ENCODE measurements at regions not wholly inside any gene's neighbourhood (a gene's known extent, or its start where the extent isn't known, plus 50 kb on each side); places are given as distances from the start of the nearest gene placed in this dataset.

GRCh38 chr19:30283556-30283955, 88.6 kb upstream of the ZNF536 start:
- H3K27ac ChIP-seq = no peak overlapping the region
- no peaks in the 10 kb centered on the region for H3K36me3 ChIP-seq
- no peak overlapping the region for H3K4me3 ChIP-seq
- no peaks in the 10 kb centered on the region for H3K4me1 ChIP-seq
- TF ChIP-seq EP300 (IDR thresholded peaks at IDR 0.05) = no peak
- TF ChIP-seq POLR2A (IDR thresholded peaks at IDR 0.05) = no peak
- no peak for TF ChIP-seq CTCF (IDR thresholded peaks at IDR 0.05)
- no peak for TF ChIP-seq POLR2AphosphoS5 (IDR thresholded peaks at IDR 0.05)
- no peak for DNase-seq (ENCODE audit: low spot score in 2 of 2)
- no peaks in the 10 kb centered on the region for H3K9me3 ChIP-seq
- peaks cover 31% of the 10 kb centered on the region for H3K27me3 ChIP-seq
- 60% methylated on average over 2 of the region's 2 CpGs for WGBS

GRCh38 chr19:30284209-30284608, 88.0 kb upstream of the ZNF536 start:
- H3K27ac ChIP-seq = no peak overlapping the region
- whole genome bisulfite sequencing = 93% methylated on average over 2 of the region's 6 CpGs
- H3K36me3 ChIP-seq = no peaks in the 10 kb centered on the region
- H3K4me3 ChIP-seq = no peak overlapping the region
- H3K9me3 ChIP-seq = no peaks in the 10 kb centered on the region
- H3K27me3 ChIP-seq = peaks cover 31% of the 10 kb centered on the region
- DNase-seq (ENCODE audit: low spot score in 2 of 2) = no peak
- TF ChIP-seq POLR2AphosphoS5 (IDR thresholded peaks at IDR 0.05) (no peak), POLR2A (IDR thresholded peaks at IDR 0.05) (no peak)
- H3K4me1 ChIP-seq = no peaks in the 10 kb centered on the region

- no peak for DNase-seq (ENCODE audit: low spot score in 2 of 2)
- H3K36me3 ChIP-seq = no peaks in the 10 kb centered on the region
- no peak overlapping the region for H3K4me3 ChIP-seq
- H3K27ac ChIP-seq = no peak overlapping the region
- TF ChIP-seq POLR2A (IDR thresholded peaks at IDR 0.05) = no peak
- TF ChIP-seq CTCF (IDR thresholded peaks at IDR 0.05) = no peak
- TF ChIP-seq EP300 (IDR thresholded peaks at IDR 0.05) = no peak
- no peak for TF ChIP-seq POLR2AphosphoS5 (IDR thresholded peaks at IDR 0.05)
- H3K27me3 ChIP-seq = peaks cover 27% of the 10 kb centered on the region
- no peaks in the 10 kb centered on the region for H3K9me3 ChIP-seq
- no peaks in the 10 kb centered on the region for H3K4me1 ChIP-seq
- 55% methylated on average over 3 of the region's 3 CpGs for WGBS
Observed at GRCh38 chr19:30284885-30285284, 87.3 kb upstream of the ZNF536 start.

- TF ChIP-seq CTCF (IDR thresholded peaks at IDR 0.05) (no peak), POLR2A (IDR thresholded peaks at IDR 0.05) (no peak), POLR2AphosphoS5 (IDR thresholded peaks at IDR 0.05) (no peak), EP300 (IDR thresholded peaks at IDR 0.05) (no peak)
- H3K27ac ChIP-seq = no peak overlapping the region
- no peaks in the 10 kb centered on the region for H3K36me3 ChIP-seq
- H3K9me3 ChIP-seq = no peaks in the 10 kb centered on the region
- H3K4me3 ChIP-seq = no peak overlapping the region
- no peak for DNase-seq (ENCODE audit: low spot score in 2 of 2)
- H3K27me3 ChIP-seq = peaks cover 12% of the 10 kb centered on the region
- no peaks in the 10 kb centered on the region for H3K4me1 ChIP-seq
- WGBS = 80% methylated on average over 3 of the region's 3 CpGs
Observed at GRCh38 chr19:30286378-30286777, 85.8 kb upstream of the ZNF536 start.

- Histone ChIP-seq H3K27me3 (peaks cover 8% of the 10 kb centered on the region), H3K4me1 (no peaks in the 10 kb centered on the region), H3K27ac (no peak overlapping the region), H3K4me3 (no peak overlapping the region), H3K36me3 (no peaks in the 10 kb centered on the region), H3K9me3 (no peaks in the 10 kb centered on the region)
- no peak for DNase-seq (ENCODE audit: low spot score in 2 of 2)
- no peak for TF ChIP-seq POLR2AphosphoS5 (IDR thresholded peaks at IDR 0.05)
- TF ChIP-seq POLR2A (IDR thresholded peaks at IDR 0.05) = no peak
- TF ChIP-seq EP300 (IDR thresholded peaks at IDR 0.05) = no peak
- no peak for TF ChIP-seq CTCF (IDR thresholded peaks at IDR 0.05)
- WGBS = 89% methylated on average over 2 of the region's 2 CpGs
Observed at GRCh38 chr19:30287259-30287658, 84.9 kb upstream of the ZNF536 start.

- TF ChIP-seq POLR2AphosphoS5 (IDR thresholded peaks at IDR 0.05) (no peak), CTCF (IDR thresholded peaks at IDR 0.05) (no peak), POLR2A (IDR thresholded peaks at IDR 0.05) (no peak), EP300 (IDR thresholded peaks at IDR 0.05) (no peak)
- H3K4me3 ChIP-seq = no peak overlapping the region
- no peak for DNase-seq (ENCODE audit: low spot score in 2 of 2)
- no peaks in the 10 kb centered on the region for H3K9me3 ChIP-seq
- no peaks in the 10 kb centered on the region for H3K4me1 ChIP-seq
- no peaks in the 10 kb centered on the region for H3K36me3 ChIP-seq
- H3K27ac ChIP-seq = no peak overlapping the region
- H3K27me3 ChIP-seq = peaks cover 6% of the 10 kb centered on the region
- WGBS = 87% methylated on average over 5 of the region's 5 CpGs
Observed at GRCh38 chr19:30287973-30288372, 84.2 kb upstream of the ZNF536 start.
